HEK293T (cell line): ENCODE measurements at regions not wholly inside any gene's neighbourhood (a gene's known extent, or its start where the extent isn't known, plus 50 kb on each side); places are given as distances from the start of the nearest gene placed in this dataset.

Experiments
- BHLHE40 ChIP-seq: fragments of 450-650 bp; IDR thresholded peaks from 2 replicates; pipeline ENCODE4 v1.6.1; 2016; ENCODE audit warnings: mild to moderate bottlenecking, moderate library complexity, borderline replicate concordance
- CTBP1 ChIP-seq: fragments of 450-650 bp; IDR thresholded peaks from 2 replicates; pipeline ENCODE4 v1.6.1; 2016; ENCODE audit warnings: borderline replicate concordance
- ELF4 ChIP-seq: fragments of 450-650 bp; IDR thresholded peaks from 2 replicates; pipeline ENCODE4 v1.6.1; 2017; ENCODE audit warnings: antibody characterized with exemption
- FOXA1 ChIP-seq: fragments of 450-650 bp; IDR thresholded peaks from 2 replicates; pipeline ENCODE4 v1.6.1; 2016; ENCODE audit warnings: mild to moderate bottlenecking
- FOXK2 ChIP-seq: fragments of 450-650 bp; IDR thresholded peaks from 2 replicates; pipeline ENCODE4 v1.6.1; 2016; ENCODE audit warnings: mild to moderate bottlenecking
- FOXM1 ChIP-seq: fragments of 450-650 bp; IDR thresholded peaks from 2 replicates; pipeline ENCODE4 v1.6.1; 2017; ENCODE audit warnings: mild to moderate bottlenecking, borderline replicate concordance
- LEF1 ChIP-seq: fragments of 450-650 bp; IDR thresholded peaks from 2 replicates; pipeline ENCODE4 v1.6.1; 2017; ENCODE audit warnings: mild to moderate bottlenecking, borderline replicate concordance
- NFRKB ChIP-seq: fragments of 450-650 bp; IDR thresholded peaks from 2 replicates; pipeline ENCODE4 v1.6.1; 2016; ENCODE audit warnings: mild to moderate bottlenecking, moderate library complexity
- SUZ12 ChIP-seq: fragments of 450-650 bp; IDR thresholded peaks from 2 replicates; pipeline ENCODE4 v1.6.1; 2016; ENCODE audit warnings: mild to moderate bottlenecking
- TARDBP ChIP-seq: fragments of 450-650 bp; IDR thresholded peaks from 2 replicates; pipeline ENCODE4 v1.6.1; 2016
- ZNF384 ChIP-seq: fragments of 450-650 bp; IDR thresholded peaks from 2 replicates; pipeline ENCODE4 v1.6.1; 2016

DNA sequence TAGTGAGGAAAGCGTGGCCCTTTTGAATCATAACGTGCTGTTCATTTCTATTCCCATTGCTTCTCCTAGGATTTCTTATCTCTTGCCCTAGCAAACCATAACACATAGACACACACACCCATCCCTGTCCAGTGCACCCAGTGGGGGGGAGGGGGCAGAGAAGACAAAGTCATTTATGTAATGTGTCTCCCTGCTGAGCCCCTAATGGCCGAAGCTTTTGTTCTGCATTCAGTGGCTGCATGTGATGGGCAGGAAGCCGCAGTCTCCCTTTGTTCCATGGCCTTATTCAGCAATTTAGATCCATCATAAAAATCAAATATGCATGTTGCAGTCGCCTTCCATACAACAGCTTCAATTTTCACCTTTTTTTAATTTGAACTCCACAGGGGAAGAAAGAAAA is 325.4 kb downstream of the ZFHX3 start:
- TF ChIP-seq BHLHE40 (no peak), FOXK2 (no peak), SUZ12 (no peak), FOXM1 (no peak), ZNF384 (no peak), TARDBP (no peak), NFRKB (no peak), FOXA1 (no peak), LEF1 (no peak), ELF4 (no peak), CTBP1 (no peak)
